ENCODE measurements at regions not wholly inside any gene's neighbourhood (a gene's known extent, or its start where the extent isn't known, plus 50 kb on each side); places are given as distances from the start of the nearest gene placed in this dataset.

DNA sequence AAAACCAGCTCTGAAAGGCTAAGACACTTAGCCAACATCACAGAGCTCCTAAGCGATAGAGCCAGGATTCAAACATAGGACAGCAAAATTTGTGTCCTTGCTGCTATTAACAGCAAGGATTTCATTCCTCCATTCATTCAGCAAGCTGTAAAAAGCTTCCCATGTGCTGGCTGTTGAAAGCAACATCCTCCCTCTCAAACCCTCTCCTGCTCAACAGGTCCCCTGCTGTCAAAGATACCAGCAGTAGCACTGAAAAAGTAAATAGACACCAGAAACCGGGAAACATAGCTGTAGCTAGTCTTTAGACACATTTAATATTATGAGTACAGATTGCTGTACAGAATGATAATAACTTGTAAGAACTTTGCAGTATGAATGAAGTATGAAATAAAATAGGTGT lies 52.6 kb upstream of the ADAMTSL1 start:
- Mint-ChIP-seq H3K4me3 (no peak overlapping the region), H3K9me3 (ENCODE audit: low read depth) (no peaks in the 10 kb centered on the region), H3K36me3 (no peaks in the 10 kb centered on the region), H3K27me3 (no peaks in the 10 kb centered on the region), H3K27ac (no peak overlapping the region), H3K4me1 (no peaks in the 10 kb centered on the region)
- CTCF ChIA-PET, result no interaction called here
- no peak for ATAC-seq
- DNase-seq, result no peak

DNA sequence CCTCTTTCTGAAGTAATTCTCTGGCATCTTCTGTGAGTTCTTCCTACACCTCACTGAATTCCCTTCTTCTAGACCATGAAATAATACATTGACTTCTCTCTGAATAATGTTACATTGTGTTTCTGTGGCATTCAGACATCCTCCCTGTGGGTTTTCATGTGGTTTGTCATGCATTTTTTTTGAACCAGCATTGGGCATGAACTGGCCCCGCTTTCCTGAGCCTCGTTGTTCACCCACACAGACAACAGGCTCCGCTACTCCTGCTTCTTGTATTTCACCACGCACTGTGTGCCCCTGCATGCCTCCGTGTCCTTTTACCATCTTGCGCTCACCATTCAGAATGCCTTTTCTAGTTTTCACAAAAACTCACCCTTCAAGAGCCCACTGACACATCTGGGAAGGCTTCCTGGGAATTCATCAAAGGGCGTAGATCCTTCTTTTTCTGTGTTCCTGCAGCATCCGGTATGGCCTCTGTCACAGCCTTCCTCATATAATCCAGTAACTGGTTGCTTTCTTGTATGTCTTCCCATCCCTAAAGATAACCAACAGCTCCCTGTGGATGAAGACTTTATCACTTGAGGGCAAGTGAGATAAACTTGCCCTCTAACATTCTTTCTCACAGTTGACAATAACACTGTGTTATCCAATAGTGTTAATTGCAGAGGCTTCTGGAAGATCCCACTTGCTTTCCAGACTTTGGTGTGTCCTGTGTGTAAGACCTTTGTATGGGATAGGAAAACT lies 51.5 kb upstream of the ADAMTSL1 start:
- CTCF ChIA-PET, result no interaction called here

DNA sequence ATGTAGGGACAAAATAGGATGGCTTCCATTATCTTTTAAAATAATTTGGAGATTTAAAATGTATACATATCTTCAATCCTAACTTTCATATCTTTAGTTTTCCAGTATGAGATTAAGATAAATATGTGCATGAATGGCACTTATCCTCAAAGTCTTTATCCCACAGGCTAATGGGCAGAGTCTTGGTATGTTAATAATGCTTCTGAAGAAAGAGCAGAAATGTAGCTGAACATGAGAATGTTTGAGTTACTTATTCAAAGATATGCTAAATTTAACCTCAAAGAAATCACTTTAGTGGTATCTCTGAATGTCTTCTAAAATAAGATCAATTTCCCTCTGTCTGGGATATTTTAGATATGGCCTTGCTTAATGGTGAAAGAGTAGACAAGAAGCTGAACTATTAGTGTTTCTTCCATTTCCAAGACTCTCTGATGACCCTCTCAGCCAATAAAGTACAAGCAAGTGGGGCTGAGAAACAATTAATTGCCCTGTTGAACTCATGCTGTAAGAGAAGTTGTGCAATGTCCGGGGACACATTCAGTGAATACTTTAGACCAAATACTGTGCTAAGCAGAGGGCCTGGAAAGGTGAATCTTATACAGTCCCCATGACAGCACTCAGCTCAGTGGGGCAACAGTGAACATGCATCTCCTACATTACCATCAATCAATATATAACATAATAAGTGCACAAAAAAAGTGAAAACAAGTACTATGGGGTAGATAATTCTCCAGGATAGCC lies 50.0 kb upstream of the ADAMTSL1 start:
- no peaks in the 10 kb centered on the region for H3K36me3 Mint-ChIP-seq
- no peak for ATAC-seq
- H3K27me3 Mint-ChIP-seq, result no peaks in the 10 kb centered on the region
- CTCF ChIA-PET, result no interaction called here
- no peak overlapping the region for H3K4me3 Mint-ChIP-seq
- no peak overlapping the region for H3K27ac Mint-ChIP-seq
- no peaks in the 10 kb centered on the region for H3K4me1 Mint-ChIP-seq
- H3K9me3 Mint-ChIP-seq (ENCODE audit: low read depth), result no peaks in the 10 kb centered on the region
- DNase-seq, result no peak

More for the DNA sequence above, 51.5 kb upstream of the ADAMTSL1 start:
- Mint-ChIP-seq H3K9me3 (ENCODE audit: low read depth) (no peaks in the 10 kb centered on the region), H3K4me3 (no peak overlapping the region), H3K27ac (no peak overlapping the region), H3K27me3 (no peaks in the 10 kb centered on the region), H3K4me1 (no peaks in the 10 kb centered on the region), H3K36me3 (no peaks in the 10 kb centered on the region)
- ATAC-seq, result no peak
- no peak for DNase-seq
